IgD-negative memory B cell (primary cell): ENCODE measurements at regions not wholly inside any gene's neighbourhood (a gene's known extent, or its start where the extent isn't known, plus 50 kb on each side); places are given as distances from the start of the nearest gene placed in this dataset.

ENCODE experiments used
- H3K27ac Mint-ChIP-seq, 3 donors: one replicate each; pipeline ENCODE4 v1.8.0; 2020 to 2022; ENCODE audit warnings: mild to moderate bottlenecking in 3 of 3, mixed read lengths in 3 of 3, moderate library complexity in 1 of 3
- H3K27me3 Mint-ChIP-seq: one replicate; pipeline ENCODE4 v1.8.0; 2021; ENCODE audit warnings: mixed read lengths
- H3K36me3 Mint-ChIP-seq: one replicate; pipeline ENCODE4 v1.8.0; 2020; ENCODE audit warnings: mild to moderate bottlenecking, mixed read lengths
- H3K4me1 Mint-ChIP-seq, 3 donors: one replicate each; pipeline ENCODE4 v1.8.0; 2020 to 2022; ENCODE audit warnings: mixed read lengths in 3 of 3, mild to moderate bottlenecking in 1 of 3
- H3K4me3 Mint-ChIP-seq, 4 donors: one replicate each; pipeline ENCODE4 v1.8.0; 2020 to 2022; ENCODE audit warnings: mild to moderate bottlenecking in 4 of 4, mixed read lengths in 4 of 4, moderate library complexity in 3 of 4
- H3K9me3 Mint-ChIP-seq, 3 donors: one replicate each; pipeline ENCODE4 v1.8.0; 2020 to 2021; ENCODE audit warnings: mixed read lengths in 3 of 3, mild to moderate bottlenecking in 1 of 3

GRCh38 chr10:20726381-20726780 lies 170.7 kb downstream of the NEBL start:
- Mint-ChIP-seq H3K27me3 (no peaks in the 10 kb centered on the region), H3K9me3 (peaks cover 7 to 25% (median 24%) of the 10 kb centered on the region in 3 donors), H3K4me1 (no peaks in the 10 kb centered on the region), H3K4me3 (no peak overlapping the region), H3K27ac (no peak overlapping the region), H3K36me3 (no peaks in the 10 kb centered on the region)

GRCh38 chr10:20714979-20715378 lies 182.1 kb downstream of the NEBL start:
- H3K4me3 Mint-ChIP-seq, result peak overlapping the region in 1 of 4 donors; percentile 17
- no peaks in the 10 kb centered on the region for H3K4me1 Mint-ChIP-seq
- H3K9me3 Mint-ChIP-seq, result peaks cover 4 to 7% (median 7%) of the 10 kb centered on the region in 3 donors
- H3K27ac Mint-ChIP-seq, result no peak overlapping the region
- H3K27me3 Mint-ChIP-seq, result no peaks in the 10 kb centered on the region
- H3K36me3 Mint-ChIP-seq, result no peaks in the 10 kb centered on the region

GRCh38 chr10:20714518-20714917 lies 182.6 kb downstream of the NEBL start:
- no peak overlapping the region for H3K4me3 Mint-ChIP-seq
- H3K27ac Mint-ChIP-seq, result no peak overlapping the region
- H3K27me3 Mint-ChIP-seq, result no peaks in the 10 kb centered on the region
- H3K4me1 Mint-ChIP-seq, result no peaks in the 10 kb centered on the region
- peaks cover 4 to 7% (median 4%) of the 10 kb centered on the region in 3 donors for H3K9me3 Mint-ChIP-seq
- no peaks in the 10 kb centered on the region for H3K36me3 Mint-ChIP-seq

GRCh38 chr10:20713420-20713819 lies 183.7 kb downstream of the NEBL start:
- H3K9me3 Mint-ChIP-seq, result peaks cover 4 to 7% (median 4%) of the 10 kb centered on the region in 3 donors
- no peaks in the 10 kb centered on the region for H3K36me3 Mint-ChIP-seq
- no peaks in the 10 kb centered on the region for H3K4me1 Mint-ChIP-seq
- H3K4me3 Mint-ChIP-seq, result no peak overlapping the region
- no peak overlapping the region for H3K27ac Mint-ChIP-seq
- no peaks in the 10 kb centered on the region for H3K27me3 Mint-ChIP-seq

- peaks cover 4 to 12% (median 5%) of the 10 kb centered on the region in 3 donors for H3K9me3 Mint-ChIP-seq
- no peaks in the 10 kb centered on the region for H3K36me3 Mint-ChIP-seq
- no peaks in the 10 kb centered on the region for H3K4me1 Mint-ChIP-seq
- no peak overlapping the region for H3K27ac Mint-ChIP-seq
- H3K27me3 Mint-ChIP-seq, result no peaks in the 10 kb centered on the region
- H3K4me3 Mint-ChIP-seq, result no peak overlapping the region
These were observed 184.3 kb downstream of the NEBL start for GRCh38 chr10:20712774-20713173.

GRCh38 chr10:20709708-20710107 lies 187.4 kb downstream of the NEBL start:
- no peaks in the 10 kb centered on the region for H3K27me3 Mint-ChIP-seq
- no peak overlapping the region for H3K4me3 Mint-ChIP-seq
- H3K27ac Mint-ChIP-seq, result no peak overlapping the region
- H3K9me3 Mint-ChIP-seq, result peaks cover 2 to 16% (median 2%) of the 10 kb centered on the region in 3 donors
- H3K4me1 Mint-ChIP-seq, result no peaks in the 10 kb centered on the region
- no peaks in the 10 kb centered on the region for H3K36me3 Mint-ChIP-seq

GRCh38 chr10:20708305-20708704 lies 188.8 kb downstream of the NEBL start:
- Mint-ChIP-seq H3K4me3 (no peak overlapping the region), H3K9me3 (peaks cover 2 to 16% (median 2%) of the 10 kb centered on the region in 3 donors), H3K27ac (no peak overlapping the region), H3K4me1 (no peaks in the 10 kb centered on the region), H3K36me3 (no peaks in the 10 kb centered on the region), H3K27me3 (no peaks in the 10 kb centered on the region)

GRCh38 chr10:20707251-20707650 lies 189.9 kb downstream of the NEBL start:
- H3K4me1 Mint-ChIP-seq, result no peaks in the 10 kb centered on the region
- peaks cover 2 to 13% (median 2%) of the 10 kb centered on the region in 3 donors for H3K9me3 Mint-ChIP-seq
- no peak overlapping the region for H3K4me3 Mint-ChIP-seq
- H3K27ac Mint-ChIP-seq, result no peak overlapping the region
- no peaks in the 10 kb centered on the region for H3K27me3 Mint-ChIP-seq
- H3K36me3 Mint-ChIP-seq, result no peaks in the 10 kb centered on the region

GRCh38 chr10:20698837-20699236 lies 198.3 kb downstream of the NEBL start:
- no peak overlapping the region for H3K4me3 Mint-ChIP-seq
- no peak overlapping the region for H3K27ac Mint-ChIP-seq
- H3K36me3 Mint-ChIP-seq, result no peaks in the 10 kb centered on the region
- H3K9me3 Mint-ChIP-seq, result peaks cover 0 to 7% (median 0%) of the 10 kb centered on the region in 3 donors
- no peaks in the 10 kb centered on the region for H3K27me3 Mint-ChIP-seq
- no peaks in the 10 kb centered on the region for H3K4me1 Mint-ChIP-seq

- Mint-ChIP-seq H3K36me3 (no peaks in the 10 kb centered on the region), H3K27me3 (no peaks in the 10 kb centered on the region), H3K4me1 (no peaks in the 10 kb centered on the region), H3K4me3 (no peak overlapping the region), H3K27ac (no peak overlapping the region), H3K9me3 (peaks cover 0 to 14% (median 3%) of the 10 kb centered on the region in 3 donors)
These were observed 202.8 kb downstream of the NEBL start for GRCh38 chr10:20694296-20694695.

GRCh38 chr10:20688797-20689544 lies 208.1 kb downstream of the NEBL start:
- H3K27me3 Mint-ChIP-seq, result no peaks in the 10 kb centered on the region
- no peaks in the 10 kb centered on the region for H3K4me1 Mint-ChIP-seq
- H3K9me3 Mint-ChIP-seq, result peaks cover 5 to 10% (median 8%) of the 10 kb centered on the region in 3 donors
- H3K36me3 Mint-ChIP-seq, result peaks cover 1% of the 10 kb centered on the region
- no peak overlapping the region for H3K4me3 Mint-ChIP-seq
- no peak overlapping the region for H3K27ac Mint-ChIP-seq

- Mint-ChIP-seq H3K27ac (no peak overlapping the region), H3K27me3 (no peaks in the 10 kb centered on the region), H3K4me1 (no peaks in the 10 kb centered on the region), H3K9me3 (peaks cover 5 to 8% (median 8%) of the 10 kb centered on the region in 3 donors), H3K36me3 (peaks cover 1% of the 10 kb centered on the region), H3K4me3 (no peak overlapping the region)
These were observed 211.0 kb downstream of the NEBL start for GRCh38 chr10:20686015-20686635.

- H3K27me3 Mint-ChIP-seq, result no peaks in the 10 kb centered on the region
- H3K4me3 Mint-ChIP-seq, result no peak overlapping the region
- no peak overlapping the region for H3K27ac Mint-ChIP-seq
- no peaks in the 10 kb centered on the region for H3K4me1 Mint-ChIP-seq
- H3K36me3 Mint-ChIP-seq, result peaks cover 1% of the 10 kb centered on the region
- H3K9me3 Mint-ChIP-seq, result peaks cover 5 to 8% (median 5%) of the 10 kb centered on the region in 3 donors
These were observed 211.6 kb downstream of the NEBL start for GRCh38 chr10:20685462-20685861.

- no peaks in the 10 kb centered on the region for H3K27me3 Mint-ChIP-seq
- H3K27ac Mint-ChIP-seq, result no peak overlapping the region
- H3K4me3 Mint-ChIP-seq, result no peak overlapping the region
- peaks cover 9 to 13% (median 10%) of the 10 kb centered on the region in 3 donors for H3K9me3 Mint-ChIP-seq
- no peaks in the 10 kb centered on the region for H3K4me1 Mint-ChIP-seq
- peaks cover 1% of the 10 kb centered on the region for H3K36me3 Mint-ChIP-seq
These were observed 213.8 kb downstream of the NEBL start for GRCh38 chr10:20683345-20683744.

GRCh38 chr10:20682782-20683181 lies 214.3 kb downstream of the NEBL start:
- no peaks in the 10 kb centered on the region for H3K4me1 Mint-ChIP-seq
- H3K4me3 Mint-ChIP-seq, result no peak overlapping the region
- no peak overlapping the region for H3K27ac Mint-ChIP-seq
- peaks cover under 1% of the 10 kb centered on the region for H3K36me3 Mint-ChIP-seq
- H3K27me3 Mint-ChIP-seq, result no peaks in the 10 kb centered on the region
- peaks cover 7 to 13% (median 10%) of the 10 kb centered on the region in 3 donors for H3K9me3 Mint-ChIP-seq

GRCh38 chr10:20677340-20677739 lies 219.8 kb downstream of the NEBL start:
- Mint-ChIP-seq H3K36me3 (no peaks in the 10 kb centered on the region), H3K4me1 (no peaks in the 10 kb centered on the region)

More at GRCh38 chr10:20677340-20677739, 219.8 kb downstream of the NEBL start:
- H3K9me3 Mint-ChIP-seq, result peaks cover 3 to 18% (median 7%) of the 10 kb centered on the region in 3 donors
- no peaks in the 10 kb centered on the region for H3K27me3 Mint-ChIP-seq
- H3K27ac Mint-ChIP-seq, result no peak overlapping the region
- H3K4me3 Mint-ChIP-seq, result no peak overlapping the region
